Ramos (cell line): ENCODE measurements at regions not wholly inside any gene's neighbourhood (a gene's known extent, or its start where the extent isn't known, plus 50 kb on each side); places are given as distances from the start of the nearest gene placed in this dataset.

Experiments
- in situ Hi-C: fragments of 300-500 bp; cut with MboI; formaldehyde crosslinking; loops from one replicate; pipeline ENCODE4 v1.14.3; 2022; ENCODE audit warnings: low sequenced_read_pairs; ENCODE audit not compliant: unreplicated experiment

DNA sequence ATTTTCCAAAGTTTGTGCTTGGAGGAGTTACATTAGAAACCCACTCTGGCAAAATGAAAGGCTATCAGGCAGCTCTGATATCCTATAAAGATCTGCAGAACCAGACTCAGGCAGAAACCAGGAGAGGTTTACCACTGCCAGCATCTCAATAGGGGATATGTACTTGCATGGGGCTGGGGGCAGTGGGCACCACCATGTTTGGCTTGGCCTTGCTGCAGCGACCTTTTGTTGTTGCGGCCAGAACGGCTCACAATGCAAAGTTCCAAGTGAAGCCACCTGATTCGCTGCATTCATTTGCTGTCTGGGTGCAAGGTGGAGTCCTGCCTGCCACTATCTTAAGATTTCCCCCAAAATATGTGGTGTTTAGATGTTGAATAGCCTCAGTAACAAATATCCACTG is 81.3 kb downstream of the COPS8 start:
- in situ Hi-C loops = no loop called here

GRCh38 chr2:237167934-237168333 is 82.2 kb downstream of the COPS8 start:
- in situ Hi-C loops = no loop called here

- in situ Hi-C loops = no loop called here
Observed at GRCh38 chr2:237170020-237170419, 84.3 kb downstream of the COPS8 start.

- in situ Hi-C loops = no loop called here
Observed at GRCh38 chr2:237171396-237171795, 85.7 kb downstream of the COPS8 start.

- in situ Hi-C loops = no loop called here
Observed at GRCh38 chr2:237171881-237172280, 86.2 kb downstream of the COPS8 start.

DNA sequence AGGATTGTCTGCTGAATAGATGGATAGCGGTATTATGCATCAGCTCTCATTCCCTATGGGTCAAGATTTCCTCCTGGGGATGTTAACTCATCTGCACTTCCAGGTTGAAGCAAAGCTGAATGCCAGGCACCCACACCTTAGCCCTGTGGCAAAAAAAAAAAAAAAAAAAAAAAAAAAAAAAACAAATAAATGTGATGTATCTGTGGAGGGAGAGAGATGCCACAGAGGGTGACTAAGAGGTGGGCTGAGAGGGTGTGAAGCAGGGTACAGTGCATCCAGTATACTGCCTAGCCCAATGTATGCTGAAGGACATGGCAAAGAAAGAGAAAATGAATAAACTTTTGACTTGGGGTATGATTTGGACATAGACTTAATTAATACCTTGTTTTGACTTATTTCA is 91.4 kb downstream of the COPS8 start:
- in situ Hi-C loops = no loop called here

DNA sequence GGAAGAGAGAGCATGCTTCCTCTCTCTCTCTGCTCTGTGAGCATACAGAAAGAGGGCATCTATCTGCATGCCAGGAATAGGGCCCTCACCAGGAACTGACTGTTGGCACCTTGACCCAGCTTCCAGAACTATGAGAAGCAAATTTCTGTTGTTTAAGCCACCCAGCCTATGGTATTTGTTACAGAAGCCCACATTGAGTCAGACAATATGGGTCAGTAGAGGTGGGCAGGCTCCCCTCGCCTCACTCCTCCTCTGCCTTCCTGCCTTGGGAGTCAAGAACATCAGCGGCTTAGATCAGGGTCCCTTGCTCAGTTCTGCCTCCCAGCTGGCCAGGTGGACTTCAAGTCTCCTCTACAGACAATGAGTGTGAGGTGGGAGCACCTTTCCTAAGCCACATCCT is 92.3 kb downstream of the COPS8 start:
- in situ Hi-C loops = no loop called here

DNA sequence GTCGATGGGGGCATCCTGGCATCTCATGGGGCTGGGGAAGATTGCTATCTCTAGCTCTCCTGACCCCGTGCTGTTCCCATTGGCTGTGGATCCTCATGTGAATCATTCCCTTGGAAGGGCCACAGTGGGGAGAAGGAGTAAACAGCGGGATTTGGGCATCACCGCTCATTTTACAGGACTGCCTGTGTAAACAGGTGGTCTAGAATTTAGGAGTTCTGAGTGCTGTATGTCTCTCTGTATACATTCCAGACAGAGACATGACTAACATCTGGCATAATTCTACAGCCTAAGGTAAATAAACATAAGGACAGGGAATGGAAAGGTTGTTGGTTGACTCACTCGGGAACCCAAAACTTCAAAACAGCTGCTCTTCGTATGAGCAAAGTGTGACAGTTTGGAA is 92.7 kb downstream of the COPS8 start:
- in situ Hi-C loops = no loop called here

- in situ Hi-C loops = no loop called here
Observed at GRCh38 chr2:237179161-237179560, 93.5 kb downstream of the COPS8 start.

DNA sequence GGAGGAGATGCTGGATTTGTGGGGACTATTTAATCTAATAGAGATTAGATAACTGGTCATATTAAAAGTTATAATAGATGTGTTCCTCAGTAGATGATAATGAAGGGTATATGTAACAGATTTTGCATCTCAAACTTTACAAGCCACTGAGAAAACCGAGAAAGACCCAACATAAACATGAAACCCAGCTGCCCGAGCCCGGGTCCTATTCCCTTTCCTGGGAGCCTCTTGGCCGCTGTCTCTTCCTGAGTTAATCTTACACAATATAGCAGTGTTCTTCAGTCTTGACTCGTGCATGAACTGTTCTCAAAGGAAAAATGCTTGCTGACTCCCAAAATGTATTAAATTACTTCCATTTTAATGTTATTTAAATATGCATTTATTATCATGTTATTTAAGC is 94.5 kb downstream of the COPS8 start:
- in situ Hi-C loops = no loop called here

GRCh38 chr2:237180987-237181386 is 95.3 kb downstream of the COPS8 start:
- in situ Hi-C loops = no loop called here

- in situ Hi-C loops = no loop called here
Observed at GRCh38 chr2:237181844-237182243, 96.2 kb downstream of the COPS8 start.

DNA sequence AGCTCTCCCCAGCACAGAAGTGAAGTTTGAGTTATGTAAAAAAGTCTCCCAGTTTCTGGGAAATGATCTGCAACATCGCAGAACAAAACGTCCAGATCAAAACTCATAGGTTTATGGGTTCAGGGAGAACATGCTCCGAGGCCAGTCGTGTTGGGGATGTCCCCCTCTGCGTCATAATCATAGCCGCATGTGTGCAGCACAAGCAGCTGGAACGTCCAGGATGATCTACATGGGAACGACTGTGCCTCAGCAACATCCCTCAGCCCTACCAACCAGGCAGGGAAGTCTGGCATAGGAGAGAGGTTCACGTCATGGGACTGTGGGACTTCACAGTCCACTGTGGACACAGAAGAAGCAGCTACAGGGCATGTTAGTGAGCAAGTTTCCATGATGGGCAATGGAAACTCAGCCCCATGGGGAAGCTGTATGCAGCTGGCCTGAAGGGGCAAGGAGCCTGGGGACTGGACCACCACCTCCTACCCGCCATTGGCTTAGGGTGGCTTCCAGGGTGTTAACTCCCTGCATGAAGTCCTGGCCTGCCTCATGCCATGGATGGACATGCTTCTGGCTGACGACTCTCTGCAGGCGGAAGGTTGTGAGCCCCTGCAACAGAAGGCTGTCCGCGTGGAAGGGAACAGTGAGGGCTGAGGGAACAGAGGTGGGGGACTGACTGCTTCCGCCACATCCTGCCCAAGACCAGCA is 96.9 kb downstream of the COPS8 start:
- in situ Hi-C loops = no loop called here

DNA sequence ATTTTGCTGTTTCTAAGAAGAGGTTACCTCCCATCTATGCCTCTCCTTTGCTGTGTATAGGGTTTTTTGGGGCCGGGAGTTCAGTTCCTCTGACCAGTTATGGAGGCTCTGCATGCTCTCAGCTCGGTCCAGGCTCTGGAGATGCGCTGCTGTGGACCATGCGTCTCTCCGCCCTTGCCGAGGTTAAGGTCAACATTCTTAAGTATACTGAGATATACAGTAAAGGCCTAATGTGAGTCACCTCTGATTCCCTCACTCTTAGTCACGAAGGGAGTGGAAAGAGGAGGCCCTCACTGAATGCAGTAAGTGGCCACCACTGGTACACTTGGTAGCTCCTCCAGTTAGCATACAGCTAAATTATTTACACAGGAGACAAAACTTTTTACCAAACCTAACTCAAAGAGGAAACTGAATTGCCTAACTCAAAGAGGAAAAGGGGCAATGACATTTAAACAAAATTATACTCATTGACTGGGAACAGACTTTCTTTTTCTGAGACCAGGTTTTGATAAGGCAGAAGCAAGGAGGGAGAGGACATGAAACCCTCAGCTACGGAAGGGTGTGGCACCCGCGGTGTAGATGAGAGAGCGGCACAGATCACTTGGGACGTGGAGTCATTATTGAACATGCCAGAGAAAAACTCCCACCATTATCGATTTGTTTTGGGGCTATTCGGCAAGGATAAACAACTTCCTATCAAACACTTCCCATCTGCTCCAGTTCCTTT is 98.7 kb downstream of the COPS8 start:
- in situ Hi-C loops = no loop called here

GRCh38 chr2:237184919-237185552 is 99.3 kb downstream of the COPS8 start:
- in situ Hi-C loops = no loop called here

DNA sequence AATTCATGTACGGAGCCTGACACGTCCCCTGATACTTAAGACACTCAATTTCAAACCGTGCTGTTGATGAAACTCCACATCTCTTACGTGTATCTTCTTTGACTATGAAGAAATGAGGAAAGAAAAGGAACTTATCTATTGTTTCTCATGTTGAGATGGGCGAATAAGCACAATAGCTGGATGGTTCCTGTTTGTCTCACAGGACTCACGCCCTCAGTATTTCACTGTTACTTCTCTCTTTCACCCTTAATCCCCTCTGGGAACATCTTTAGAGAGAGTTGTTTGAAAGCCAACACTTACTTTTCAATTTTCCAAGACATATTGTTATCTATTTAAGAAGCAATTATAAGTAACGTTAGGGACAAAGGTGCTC is 99.8 kb downstream of the COPS8 start:
- in situ Hi-C loops = no loop called here

DNA sequence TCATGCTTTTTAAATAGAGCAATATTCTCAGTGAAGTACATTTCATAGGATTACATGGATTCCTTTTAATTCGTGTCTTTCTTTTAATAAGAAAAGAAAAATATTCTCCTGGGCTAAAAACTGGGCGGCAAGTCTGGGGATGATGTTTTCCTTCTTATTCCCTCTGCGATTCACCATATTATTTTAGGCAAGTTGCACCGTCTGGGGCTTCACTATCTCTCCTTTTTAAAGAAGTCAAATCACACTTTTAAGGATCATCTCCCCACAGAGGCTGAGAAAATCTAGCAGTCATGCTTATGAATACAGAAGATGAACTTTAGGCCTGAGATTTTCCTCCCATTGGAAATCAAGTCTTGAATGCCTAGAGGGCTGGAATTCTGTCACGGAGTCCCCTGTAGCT is 104.1 kb downstream of the COPS8 start:
- in situ Hi-C loops = no loop called here

GRCh38 chr2:237190966-237191713 is 105.5 kb downstream of the COPS8 start:
- in situ Hi-C loops = no loop called here

GRCh38 chr2:237191714-237192081 is 106.0 kb downstream of the COPS8 start:
- in situ Hi-C loops = no loop called here

DNA sequence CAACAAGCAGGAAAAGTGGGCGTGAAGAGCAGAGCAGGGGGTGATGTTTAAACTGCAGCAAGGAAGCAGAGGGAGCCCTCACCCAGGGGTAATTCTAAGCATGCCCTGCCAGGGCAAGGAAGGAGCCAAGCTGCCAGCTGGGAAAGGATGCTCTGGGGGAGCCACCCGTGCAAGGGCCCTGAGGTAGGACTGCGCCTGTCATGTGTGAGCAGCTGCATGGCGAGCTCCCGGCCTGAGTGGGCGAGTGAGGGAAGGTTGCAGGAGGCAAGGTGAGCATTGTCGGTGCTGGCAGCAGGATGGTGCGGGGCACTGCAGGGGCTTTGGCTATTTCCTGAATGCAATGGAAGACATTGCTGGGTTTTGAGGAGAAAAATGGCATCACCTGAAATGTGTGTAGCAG is 107.2 kb downstream of the COPS8 start:
- in situ Hi-C loops = no loop called here

- in situ Hi-C loops = no loop called here
Observed at GRCh38 chr2:237193436-237193835, 107.7 kb downstream of the COPS8 start.
